Neural progenitor cell (in vitro differentiated cells): ENCODE measurements at regions not wholly inside any gene's neighbourhood (a gene's known extent, or its start where the extent isn't known, plus 50 kb on each side); places are given as distances from the start of the nearest gene placed in this dataset.

ENCODE experiments used
- DNase-seq: peaks from one replicate; pipeline ENCODE4 v3.0.0-alpha.2; 2016; ENCODE audit warnings: low spot score
- H2AFZ ChIP-seq: fragments of 200-600 bp; sonication (generic); replicated peaks from 2 replicates; pipeline ENCODE4 v1.6.1; 2016; ENCODE audit warnings: antibody characterized with exemption
- H3F3A ChIP-seq: fragments of 200-600 bp; sonication (generic); 2 replicates; pipeline ENCODE4 v1.6.1; 2016; ENCODE audit warnings: antibody characterized with exemption, low read depth
- H3K27ac ChIP-seq: fragments of 200-600 bp; sonication (generic); 2 replicates; pipeline ENCODE4 v1.5.1; 2016; ENCODE audit warnings: mild to moderate bottlenecking
- H3K27me3 ChIP-seq: fragments of 200-600 bp; sonication (generic); 2 replicates; pipeline ENCODE4 v1.6.1; 2016; ENCODE audit warnings: mild to moderate bottlenecking, moderate library complexity
- H3K36me3 ChIP-seq: fragments of 200-600 bp; sonication (generic); 2 replicates; pipeline ENCODE4 v1.5.1; 2016
- H3K4me1 ChIP-seq: fragments of 200-600 bp; sonication (generic); 2 replicates; pipeline ENCODE4 v1.6.1; 2016; ENCODE audit warnings: mixed run types
- H3K4me2 ChIP-seq: fragments of 200-600 bp; sonication (generic); 2 replicates; pipeline ENCODE4 v1.6.1; 2016
- H3K4me3 ChIP-seq: fragments of 200-600 bp; sonication (generic); 2 replicates; pipeline ENCODE4 v1.5.1; 2016
- H3K79me2 ChIP-seq: fragments of 200-600 bp; sonication (generic); 2 replicates; pipeline ENCODE4 v1.6.1; 2016; ENCODE audit warnings: low read depth
- H3K9ac ChIP-seq: fragments of 200-600 bp; sonication (generic); 2 replicates; pipeline ENCODE4 v1.6.1; 2016
- H3K9me3 ChIP-seq: fragments of 200-600 bp; sonication (generic); 2 replicates; pipeline ENCODE4 v1.5.1; 2016; ENCODE audit warnings: low read depth
- H4K20me1 ChIP-seq: fragments of 200-600 bp; sonication (generic); 2 replicates; pipeline ENCODE4 v1.6.1; 2016; ENCODE audit warnings: low read depth
- H3K27ac Mint-ChIP-seq: 3 replicates; pipeline ENCODE4 v1.8.0; 2021; ENCODE audit warnings: mixed read lengths
- H3K27me3 Mint-ChIP-seq: 2 replicates; pipeline ENCODE4 v1.8.0; 2022; ENCODE audit warnings: low read depth, mild to moderate bottlenecking, inconsistent platforms, moderate library complexity, mixed read lengths; ENCODE audit not compliant: insufficient read depth
- H3K36me3 Mint-ChIP-seq: 3 replicates; pipeline ENCODE4 v1.8.0; 2021; ENCODE audit warnings: mixed read lengths
- H3K4me1 Mint-ChIP-seq: 3 replicates; pipeline ENCODE4 v1.8.0; 2021; ENCODE audit warnings: mixed read lengths
- H3K4me3 Mint-ChIP-seq: 3 replicates; pipeline ENCODE4 v1.8.0; 2021; ENCODE audit warnings: mild to moderate bottlenecking, moderate library complexity, mixed read lengths
- H3K9me3 Mint-ChIP-seq: 3 replicates; pipeline ENCODE4 v1.8.0; 2020; ENCODE audit warnings: mixed read lengths
- CTCF ChIP-seq: fragments of 200-600 bp; sonication (generic); IDR thresholded peaks from 2 replicates; pipeline ENCODE4 v1.5.1; 2017; ENCODE audit warnings: antibody characterized with exemption, mild to moderate bottlenecking
- EZH2 ChIP-seq: fragments of 200-600 bp; sonication (generic); IDR thresholded peaks from 2 replicates; pipeline ENCODE4 v1.6.1; 2017; ENCODE audit warnings: antibody characterized with exemption, mild to moderate bottlenecking, moderate library complexity
- EZH2phosphoT487 ChIP-seq: fragments of 200-600 bp; sonication (generic); IDR thresholded peaks from 2 replicates; pipeline ENCODE4 v1.6.1; 2017; ENCODE audit warnings: antibody characterized with exemption

GRCh38 chr10:117948493-117948892, 98.2 kb downstream of the RAB11FIP2 start:
- peaks cover 2% of the 10 kb centered on the region for H3K9me3 Mint-ChIP-seq
- H3K4me1 Mint-ChIP-seq, result no peaks in the 10 kb centered on the region
- no peaks in the 10 kb centered on the region for H4K20me1 ChIP-seq
- H3K36me3 ChIP-seq, result no peaks in the 10 kb centered on the region
- no peaks in the 10 kb centered on the region for H3K36me3 Mint-ChIP-seq
- no peaks in the 10 kb centered on the region for H3K79me2 ChIP-seq
- no peak overlapping the region for H3K4me3 ChIP-seq
- no peak overlapping the region for H3K27ac Mint-ChIP-seq
- H3K27me3 ChIP-seq, result no peaks in the 10 kb centered on the region
- H3K9ac ChIP-seq, result no peak overlapping the region
- H2AFZ ChIP-seq, result no peak overlapping the region
- DNase-seq, result no peak
- peaks cover 2% of the 10 kb centered on the region for H3K27me3 Mint-ChIP-seq
- no peak overlapping the region for H3K4me3 Mint-ChIP-seq
- no peaks in the 10 kb centered on the region for H3K9me3 ChIP-seq
- peaks cover 16% of the 10 kb centered on the region for H3K4me1 ChIP-seq
- no peak overlapping the region for H3K4me2 ChIP-seq
- no peak overlapping the region for H3K27ac ChIP-seq
- TF ChIP-seq EZH2phosphoT487 (no peak), CTCF (no peak)
- peaks cover 4% of the 10 kb centered on the region for H3F3A ChIP-seq

- no peak overlapping the region for H3K27ac ChIP-seq
- no peaks in the 10 kb centered on the region for H3K27me3 ChIP-seq
- no peaks in the 10 kb centered on the region for H3K79me2 ChIP-seq
- H3K4me1 ChIP-seq, result peaks cover 16% of the 10 kb centered on the region
- DNase-seq, result no peak
- H3K4me3 ChIP-seq, result no peak overlapping the region
- Mint-ChIP-seq H3K4me3 (no peak overlapping the region), H3K9me3 (no peaks in the 10 kb centered on the region), H3K36me3 (no peaks in the 10 kb centered on the region), H3K27ac (no peak overlapping the region), H3K27me3 (peaks cover 2% of the 10 kb centered on the region), H3K4me1 (no peaks in the 10 kb centered on the region)
- TF ChIP-seq EZH2 (no peak), EZH2phosphoT487 (no peak), CTCF (no peak)
- peaks cover 4% of the 10 kb centered on the region for H3F3A ChIP-seq
- no peaks in the 10 kb centered on the region for H3K9me3 ChIP-seq
- no peaks in the 10 kb centered on the region for H4K20me1 ChIP-seq
- H3K4me2 ChIP-seq, result no peak overlapping the region
- H3K36me3 ChIP-seq, result no peaks in the 10 kb centered on the region
- no peak overlapping the region for H3K9ac ChIP-seq
- H2AFZ ChIP-seq, result no peak overlapping the region
These were observed 96.3 kb downstream of the RAB11FIP2 start for GRCh38 chr10:117950408-117950807.
